ENCODE measurements at regions not wholly inside any gene's neighbourhood (a gene's known extent, or its start where the extent isn't known, plus 50 kb on each side); places are given as distances from the start of the nearest gene placed in this dataset.

DNA sequence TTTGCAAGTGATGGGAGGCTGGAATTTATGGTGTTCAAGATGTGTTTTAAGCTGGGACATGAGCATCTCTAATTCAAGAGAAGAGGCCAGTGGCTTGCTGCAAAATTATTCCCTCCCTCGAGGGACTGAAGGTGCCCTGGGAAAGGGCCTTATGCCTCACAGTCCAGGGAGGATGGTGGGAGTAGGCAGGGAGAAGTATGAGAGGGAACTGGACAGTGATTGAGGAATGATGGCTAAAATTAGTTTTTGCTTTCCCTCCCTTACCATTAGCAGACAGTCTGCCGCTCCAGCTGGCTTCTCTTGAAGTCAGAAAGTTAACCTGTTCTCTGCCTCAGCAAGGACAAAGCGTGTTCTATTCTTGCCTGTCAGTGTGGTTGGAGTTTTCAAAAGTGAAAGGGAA is 139.8 kb upstream of the SEMA6D start:
- intact Hi-C loops (cut with DNase I, micrococcal nuclease): no loop called here
- ChIA-PET POLR2A (no interaction called here), CTCF (no interaction called here)
- H3K27ac Mint-ChIP-seq: no peak overlapping the region
- H3K36me3 ChIP-seq (ENCODE audit: insufficient read depth, low read length): no peaks in the 10 kb centered on the region
- H3K36me3 Mint-ChIP-seq (ENCODE audit: low read depth): no peaks in the 10 kb centered on the region
- H3K4me3 ChIP-seq (ENCODE audit: low read length): no peak overlapping the region
- no peak overlapping the region for H3K4me3 Mint-ChIP-seq
- H3K4me1 ChIP-seq (ENCODE audit: insufficient read depth, low read length): no peaks in the 10 kb centered on the region
- H3K27ac ChIP-seq (ENCODE audit: low read depth in 1 of 2, low read length in 2 of 2): no peak overlapping the region
- DNase-seq (no peak), ATAC-seq (ENCODE audit: poor library complexity) (no peak)
- TF ChIP-seq, protein P1, sequence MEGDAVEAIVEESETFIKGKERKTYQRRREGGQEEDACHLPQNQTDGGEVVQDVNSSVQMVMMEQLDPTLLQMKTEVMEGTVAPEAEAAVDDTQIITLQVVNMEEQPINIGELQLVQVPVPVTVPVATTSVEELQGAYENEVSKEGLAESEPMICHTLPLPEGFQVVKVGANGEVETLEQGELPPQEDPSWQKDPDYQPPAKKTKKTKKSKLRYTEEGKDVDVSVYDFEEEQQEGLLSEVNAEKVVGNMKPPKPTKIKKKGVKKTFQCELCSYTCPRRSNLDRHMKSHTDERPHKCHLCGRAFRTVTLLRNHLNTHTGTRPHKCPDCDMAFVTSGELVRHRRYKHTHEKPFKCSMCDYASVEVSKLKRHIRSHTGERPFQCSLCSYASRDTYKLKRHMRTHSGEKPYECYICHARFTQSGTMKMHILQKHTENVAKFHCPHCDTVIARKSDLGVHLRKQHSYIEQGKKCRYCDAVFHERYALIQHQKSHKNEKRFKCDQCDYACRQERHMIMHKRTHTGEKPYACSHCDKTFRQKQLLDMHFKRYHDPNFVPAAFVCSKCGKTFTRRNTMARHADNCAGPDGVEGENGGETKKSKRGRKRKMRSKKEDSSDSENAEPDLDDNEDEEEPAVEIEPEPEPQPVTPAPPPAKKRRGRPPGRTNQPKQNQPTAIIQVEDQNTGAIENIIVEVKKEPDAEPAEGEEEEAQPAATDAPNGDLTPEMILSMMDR (IDR thresholded peaks at IDR 0.05): no peak
- no peaks in the 10 kb centered on the region for H3K9me3 Mint-ChIP-seq
- no peaks in the 10 kb centered on the region for H3K4me1 Mint-ChIP-seq (ENCODE audit: low read depth)
- no peaks in the 10 kb centered on the region for H3K27me3 ChIP-seq (ENCODE audit: control insufficient read depth in 1 of 2, insufficient read depth in 2 of 2, low read length in 2 of 2)
- no peaks in the 10 kb centered on the region for H3K27me3 Mint-ChIP-seq
- no peaks in the 10 kb centered on the region for H3K9me3 ChIP-seq (ENCODE audit: control insufficient read depth in 1 of 2, insufficient read depth in 1 of 2, low read length in 2 of 2)

DNA sequence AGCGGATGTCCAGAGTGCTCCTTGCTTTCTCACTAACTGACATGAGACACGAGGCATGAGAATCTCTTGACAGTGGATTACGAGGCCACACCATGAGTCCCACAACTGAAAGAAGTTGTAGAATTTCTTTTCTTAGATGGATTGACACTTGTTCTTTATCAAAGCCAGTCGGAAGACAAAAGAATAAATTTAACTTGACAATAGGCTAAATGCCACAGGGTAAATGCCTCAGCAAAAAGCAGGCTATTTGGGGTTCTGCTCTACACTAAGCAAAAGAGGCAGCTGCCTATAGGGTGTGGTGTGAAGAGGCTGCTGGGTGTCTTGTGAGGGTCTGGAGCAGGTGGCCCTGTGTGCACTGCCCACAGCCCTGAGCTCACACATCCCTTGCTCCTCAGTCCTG is 135.1 kb upstream of the SEMA6D start:
- ATAC-seq (ENCODE audit: poor library complexity) (no peak), DNase-seq (no peak)
- Histone ChIP-seq H3K36me3 (ENCODE audit: insufficient read depth, low read length) (no peaks in the 10 kb centered on the region), H3K4me1 (ENCODE audit: insufficient read depth, low read length) (no peaks in the 10 kb centered on the region), H3K27ac (ENCODE audit: low read depth in 1 of 2, low read length in 2 of 2) (no peak overlapping the region), H3K4me3 (ENCODE audit: low read length) (no peak overlapping the region), H3K9me3 (ENCODE audit: control insufficient read depth in 1 of 2, insufficient read depth in 1 of 2, low read length in 2 of 2) (peaks cover 0 to 4% of the 10 kb centered on the region in 2 experiments), H3K27me3 (ENCODE audit: control insufficient read depth in 1 of 2, insufficient read depth in 2 of 2, low read length in 2 of 2) (no peaks in the 10 kb centered on the region)
- TF ChIP-seq, protein P1 (IDR thresholded peaks at IDR 0.05): no peak
- ChIA-PET CTCF (no interaction called here), POLR2A (no interaction called here)
- Mint-ChIP-seq H3K27me3 (no peaks in the 10 kb centered on the region), H3K27ac (no peak overlapping the region), H3K4me1 (ENCODE audit: low read depth) (no peaks in the 10 kb centered on the region), H3K4me3 (no peak overlapping the region), H3K36me3 (ENCODE audit: low read depth) (no peaks in the 10 kb centered on the region), H3K9me3 (no peaks in the 10 kb centered on the region)
- intact Hi-C loops (cut with DNase I, micrococcal nuclease): no loop called here

- Mint-ChIP-seq H3K27ac (no peak overlapping the region), H3K4me3 (no peak overlapping the region), H3K9me3 (peaks cover 2% of the 10 kb centered on the region), H3K4me1 (ENCODE audit: low read depth) (no peaks in the 10 kb centered on the region), H3K36me3 (ENCODE audit: low read depth) (no peaks in the 10 kb centered on the region), H3K27me3 (no peaks in the 10 kb centered on the region)
- Histone ChIP-seq H3K4me1 (ENCODE audit: insufficient read depth, low read length) (no peaks in the 10 kb centered on the region), H3K36me3 (ENCODE audit: insufficient read depth, low read length) (no peaks in the 10 kb centered on the region), H3K4me3 (ENCODE audit: low read length) (no peak overlapping the region), H3K27me3 (ENCODE audit: control insufficient read depth in 1 of 2, insufficient read depth in 2 of 2, low read length in 2 of 2) (no peaks in the 10 kb centered on the region), H3K27ac (ENCODE audit: low read depth in 1 of 2, low read length in 2 of 2) (no peak overlapping the region), H3K9me3 (ENCODE audit: control insufficient read depth in 1 of 2, insufficient read depth in 1 of 2, low read length in 2 of 2) (peaks cover 0 to 9% of the 10 kb centered on the region in 2 experiments)
- ChIA-PET POLR2A (no interaction called here), CTCF (no interaction called here)
- ATAC-seq (ENCODE audit: poor library complexity) (no peak), DNase-seq (no peak)
- intact Hi-C loops (cut with DNase I, micrococcal nuclease): no loop called here
- TF ChIP-seq, protein P1 (IDR thresholded peaks at IDR 0.05): no peak
These were observed 133.0 kb upstream of the SEMA6D start for GRCh38 chr15:47584316-47584715.

All from CD4-positive, alpha-beta T cell (primary cell).